ENCODE measurements at regions not wholly inside any gene's neighbourhood (a gene's known extent, or its start where the extent isn't known, plus 50 kb on each side); places are given as distances from the start of the nearest gene placed in this dataset.

- Mint-ChIP-seq H3K27me3 (ENCODE audit: low read depth) (peaks cover 10% of the 10 kb centered on the region), H3K4me1 (peaks cover 9% of the 10 kb centered on the region), H3K9me3 (peaks cover 3% of the 10 kb centered on the region), H3K36me3 (ENCODE audit: low read depth) (no peaks in the 10 kb centered on the region), H3K4me3 (no peak overlapping the region), H3K27ac (no peak overlapping the region)
- TF ChIP-seq, protein P1, sequence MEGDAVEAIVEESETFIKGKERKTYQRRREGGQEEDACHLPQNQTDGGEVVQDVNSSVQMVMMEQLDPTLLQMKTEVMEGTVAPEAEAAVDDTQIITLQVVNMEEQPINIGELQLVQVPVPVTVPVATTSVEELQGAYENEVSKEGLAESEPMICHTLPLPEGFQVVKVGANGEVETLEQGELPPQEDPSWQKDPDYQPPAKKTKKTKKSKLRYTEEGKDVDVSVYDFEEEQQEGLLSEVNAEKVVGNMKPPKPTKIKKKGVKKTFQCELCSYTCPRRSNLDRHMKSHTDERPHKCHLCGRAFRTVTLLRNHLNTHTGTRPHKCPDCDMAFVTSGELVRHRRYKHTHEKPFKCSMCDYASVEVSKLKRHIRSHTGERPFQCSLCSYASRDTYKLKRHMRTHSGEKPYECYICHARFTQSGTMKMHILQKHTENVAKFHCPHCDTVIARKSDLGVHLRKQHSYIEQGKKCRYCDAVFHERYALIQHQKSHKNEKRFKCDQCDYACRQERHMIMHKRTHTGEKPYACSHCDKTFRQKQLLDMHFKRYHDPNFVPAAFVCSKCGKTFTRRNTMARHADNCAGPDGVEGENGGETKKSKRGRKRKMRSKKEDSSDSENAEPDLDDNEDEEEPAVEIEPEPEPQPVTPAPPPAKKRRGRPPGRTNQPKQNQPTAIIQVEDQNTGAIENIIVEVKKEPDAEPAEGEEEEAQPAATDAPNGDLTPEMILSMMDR (IDR thresholded peaks at IDR 0.05; ENCODE audit: unreplicated experiment in 3 of 3), result no peak
These were observed 99.6 kb upstream of the PRR23E start for GRCh38 chr3:127093312-127093711.

DNA sequence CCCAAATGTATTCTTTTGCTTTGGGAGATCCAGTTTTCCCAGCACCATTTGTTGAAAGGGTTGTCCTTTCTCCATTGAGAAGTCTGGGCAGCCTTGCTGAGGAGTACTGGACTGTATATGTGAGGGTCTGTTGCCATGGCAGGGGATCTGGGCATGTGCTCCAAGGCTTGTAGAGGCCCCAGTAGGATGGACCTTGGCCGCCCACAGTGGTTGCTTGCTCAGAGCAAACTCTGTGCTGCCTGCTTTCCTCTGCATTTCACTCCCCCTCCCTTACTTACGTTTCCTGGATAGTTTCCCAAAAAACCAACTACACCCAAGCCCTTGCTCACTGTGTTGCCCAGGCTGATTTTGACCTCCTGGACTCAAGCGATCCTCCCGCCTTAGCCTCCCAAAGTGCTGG, 97.2 kb upstream of the PRR23E start:
- H3K4me1 Mint-ChIP-seq, result peaks cover 4% of the 10 kb centered on the region
- peaks cover 10% of the 10 kb centered on the region for H3K27me3 Mint-ChIP-seq (ENCODE audit: low read depth)
- H3K36me3 Mint-ChIP-seq (ENCODE audit: low read depth), result no peaks in the 10 kb centered on the region
- H3K4me3 Mint-ChIP-seq, result no peak overlapping the region
- H3K9me3 Mint-ChIP-seq, result peaks cover 3% of the 10 kb centered on the region
- TF ChIP-seq, protein P1 (IDR thresholded peaks at IDR 0.05; ENCODE audit: unreplicated experiment in 3 of 3), result no peak
- no peak overlapping the region for H3K27ac Mint-ChIP-seq

DNA sequence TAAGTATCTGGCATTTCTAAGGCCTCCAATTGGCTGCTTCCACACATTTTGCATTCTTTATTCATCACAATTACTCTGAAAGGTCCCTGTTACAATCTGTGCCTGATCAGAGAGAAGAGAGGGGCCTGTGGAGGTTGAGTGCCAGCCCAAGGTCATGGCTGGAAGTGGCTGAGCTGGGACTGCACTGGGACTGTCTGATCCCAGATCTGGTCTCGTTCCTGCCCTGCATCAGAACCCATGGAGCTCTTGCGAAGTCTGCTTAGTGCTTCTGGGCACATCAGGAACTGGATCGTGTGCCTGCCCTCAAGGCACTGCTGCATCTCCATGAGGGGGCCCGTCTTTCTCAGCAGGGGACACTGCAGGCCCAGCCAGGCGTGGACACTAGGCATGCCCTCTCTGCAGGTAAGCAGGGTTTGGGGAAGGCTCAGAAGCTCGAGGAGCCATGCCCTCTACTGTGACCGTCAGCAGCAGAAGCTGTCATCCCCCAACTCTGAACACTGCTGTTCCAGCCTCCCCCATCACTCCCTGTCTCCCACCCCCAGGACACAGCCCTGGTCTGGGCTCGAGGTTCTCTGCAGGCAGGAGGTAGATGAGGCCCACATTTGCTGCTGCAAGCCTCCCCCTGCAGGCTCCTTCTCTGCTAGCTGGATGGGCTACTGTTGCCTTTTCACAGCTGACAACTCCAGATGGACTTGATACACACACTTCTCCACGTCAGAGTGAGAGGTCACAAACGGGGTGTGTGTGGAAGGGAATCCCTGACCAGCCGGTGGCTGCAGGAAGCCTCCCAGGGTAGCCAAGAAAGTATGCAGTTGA, 96.5 kb upstream of the PRR23E start:
- Mint-ChIP-seq H3K9me3 (peaks cover 3% of the 10 kb centered on the region), H3K36me3 (ENCODE audit: low read depth) (no peaks in the 10 kb centered on the region), H3K27ac (no peak overlapping the region), H3K4me3 (no peak overlapping the region), H3K27me3 (ENCODE audit: low read depth) (peaks cover 10% of the 10 kb centered on the region), H3K4me1 (peaks cover 4% of the 10 kb centered on the region)
- TF ChIP-seq, protein P1 (IDR thresholded peaks at IDR 0.05; ENCODE audit: unreplicated experiment in 3 of 3), result no peak

GRCh38 chr3:127097072-127097405, 95.9 kb upstream of the PRR23E start:
- Mint-ChIP-seq H3K9me3 (peaks cover 3% of the 10 kb centered on the region), H3K27me3 (ENCODE audit: low read depth) (peaks cover 6% of the 10 kb centered on the region), H3K4me1 (peaks cover under 1% of the 10 kb centered on the region), H3K36me3 (ENCODE audit: low read depth) (no peaks in the 10 kb centered on the region), H3K27ac (no peak overlapping the region), H3K4me3 (no peak overlapping the region)
- TF ChIP-seq, protein P1 (IDR thresholded peaks at IDR 0.05; ENCODE audit: unreplicated experiment in 3 of 3), result no peak

DNA sequence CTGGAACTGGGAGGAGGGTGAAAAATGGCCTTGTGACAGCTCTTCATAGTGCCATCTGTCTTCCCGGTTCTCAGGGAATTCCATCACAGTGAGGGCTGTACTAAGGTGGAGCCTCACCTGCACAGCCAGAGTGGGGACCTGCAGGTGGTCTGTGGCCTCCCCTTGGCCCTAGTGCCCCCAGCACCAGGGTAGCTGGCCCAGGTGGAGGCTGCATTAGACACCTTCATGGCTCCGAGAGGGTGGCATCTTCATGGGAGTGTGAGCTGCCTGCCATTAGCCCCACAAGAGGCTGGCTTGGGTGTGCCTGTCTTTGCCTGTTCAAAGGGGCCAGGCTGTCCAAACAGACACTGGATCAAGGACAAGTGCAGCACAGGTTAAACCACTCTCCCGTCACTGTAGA, 95.5 kb upstream of the PRR23E start:
- no peaks in the 10 kb centered on the region for H3K36me3 Mint-ChIP-seq (ENCODE audit: low read depth)
- H3K4me3 Mint-ChIP-seq, result no peak overlapping the region
- H3K27me3 Mint-ChIP-seq (ENCODE audit: low read depth), result peaks cover 6% of the 10 kb centered on the region
- no peak overlapping the region for H3K27ac Mint-ChIP-seq
- H3K4me1 Mint-ChIP-seq, result no peaks in the 10 kb centered on the region
- TF ChIP-seq, protein P1 (IDR thresholded peaks at IDR 0.05; ENCODE audit: unreplicated experiment in 3 of 3), result no peak
- peaks cover 3% of the 10 kb centered on the region for H3K9me3 Mint-ChIP-seq

DNA sequence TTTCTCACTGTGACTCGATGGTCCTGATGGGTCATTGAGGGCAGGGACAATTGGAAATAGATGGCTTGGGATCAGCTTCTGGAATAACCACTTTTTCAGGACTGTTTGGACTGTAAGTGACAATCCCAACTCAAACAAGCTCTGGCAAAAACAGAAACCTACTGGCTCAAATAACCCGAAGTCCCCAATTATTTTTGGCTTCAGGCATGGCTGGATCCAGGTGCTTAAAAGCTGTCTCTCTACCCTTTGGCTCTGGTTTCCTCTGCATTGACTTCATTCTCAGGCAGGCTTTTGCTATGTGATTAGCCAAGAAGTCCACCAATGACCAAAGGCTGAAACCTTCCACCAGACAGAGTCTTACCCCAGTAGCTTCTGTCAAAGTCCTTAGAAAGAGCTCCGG, 92.9 kb upstream of the PRR23E start:
- Mint-ChIP-seq H3K9me3 (peaks cover 3% of the 10 kb centered on the region), H3K4me1 (no peaks in the 10 kb centered on the region), H3K4me3 (no peak overlapping the region), H3K27me3 (ENCODE audit: low read depth) (peaks cover 8% of the 10 kb centered on the region), H3K36me3 (ENCODE audit: low read depth) (no peaks in the 10 kb centered on the region), H3K27ac (no peak overlapping the region)
- TF ChIP-seq, protein P1 (IDR thresholded peaks at IDR 0.05; ENCODE audit: unreplicated experiment in 3 of 3), result no peak

Measured in nephron (organoid).